Common myeloid progenitor, CD34-positive (primary cell): ENCODE measurements at regions not wholly inside any gene's neighbourhood (a gene's known extent, or its start where the extent isn't known, plus 50 kb on each side); places are given as distances from the start of the nearest gene placed in this dataset.
"Not testable (repeated sequence)": the region's sequence is repeated elsewhere in the genome, so short reads cannot be mapped to it uniquely, and the experiment has no call there.

Source experiments
- CTCF ChIA-PET: fragments of 350-600 bp; sonication (Branson Sonifier 250); formaldehyde crosslinking; loops from one replicate; lab custom pipeline; 2021; ENCODE audit warnings: antibody characterized with exemption; lab: Charles Lee
- POLR2A ChIA-PET: fragments of 350-600 bp; sonication (Branson Sonifier 250); formaldehyde crosslinking; loops from one replicate; lab custom pipeline; 2021; ENCODE audit warnings: antibody characterized with exemption; lab: Charles Lee
- DNase-seq, 3 donors: peaks; one replicate each; pipeline versions ENCODE4 v3.0.0 to v3.0.0-alpha.2; 2013
- H3K27ac ChIP-seq, 2 experiments: 1 replicate in 1 of 2; 2 replicates in 1 of 2; pipeline ENCODE4 v1.7.0; 2013; ENCODE audit warnings: inconsistent platforms in 2 of 2, low read length in 2 of 2, mild to moderate bottlenecking in 2 of 2, low read depth in 1 of 2, moderate library complexity in 1 of 2; ENCODE audit not compliant: severe bottlenecking in 2 of 2, insufficient read depth in 1 of 2, poor library complexity in 1 of 2
- H3K27me3 ChIP-seq, 5 experiments: replicated peaks in 2 of 5; 1 replicate in 3 of 5; 2 replicates in 2 of 5; pipeline versions ENCODE4 v1.6.1 to v1.7.0; 2013; ENCODE audit warnings: low read length in 4 of 5, mild to moderate bottlenecking in 2 of 5, moderate library complexity in 2 of 5, inconsistent platforms in 1 of 5; ENCODE audit not compliant: insufficient read depth in 5 of 5, control insufficient read depth in 4 of 5
- H3K36me3 ChIP-seq, 4 experiments: 1 replicate in 2 of 4; 2 replicates in 2 of 4; pipeline versions ENCODE4 v1.6.1 to v1.7.0; 2013; ENCODE audit warnings: low read length in 3 of 4, control low read depth in 1 of 4, mild to moderate bottlenecking in 1 of 4; ENCODE audit not compliant: control insufficient read depth in 4 of 4, insufficient read depth in 4 of 4
- H3K4me1 ChIP-seq, 4 experiments: 1 replicate in 3 of 4; 2 replicates in 1 of 4; pipeline versions ENCODE4 v1.6.1 to v1.7.1; 2013; ENCODE audit warnings: low read length in 3 of 4, mild to moderate bottlenecking in 3 of 4, control low read depth in 1 of 4, inconsistent platforms in 1 of 4, moderate library complexity in 1 of 4; ENCODE audit not compliant: control insufficient read depth in 4 of 4, insufficient read depth in 4 of 4; ENCODE audit errors: control extremely low read depth in 1 of 4
- H3K4me3 ChIP-seq, 7 experiments: 1 replicate in 4 of 7; 2 replicates in 3 of 7; pipeline versions ENCODE4 v1.5.1 to v1.7.0; 2013; ENCODE audit warnings: mild to moderate bottlenecking in 7 of 7, low read length in 6 of 7, moderate library complexity in 6 of 7, inconsistent platforms in 2 of 7, low read depth in 2 of 7, control low read depth in 1 of 7; ENCODE audit not compliant: insufficient read depth in 4 of 7, control insufficient read depth in 1 of 7; ENCODE audit errors: extremely low read depth in 1 of 7
- H3K9me3 ChIP-seq, 5 experiments: 1 replicate in 4 of 5; 2 replicates in 1 of 5; pipeline versions ENCODE4 v1.6.1 to v1.7.1; 2013; ENCODE audit warnings: low read length in 4 of 5, mild to moderate bottlenecking in 2 of 5, inconsistent platforms in 1 of 5, low read depth in 1 of 5, moderate library complexity in 1 of 5; ENCODE audit not compliant: control insufficient read depth in 4 of 5, insufficient read depth in 2 of 5; ENCODE audit errors: control extremely low read depth in 1 of 5
- WGBS: methylation state at CpG from one replicate; pipeline ENCODE4 v1.1.5; 2013; ENCODE audit not compliant: insufficient coverage; 5-methylcytosine and 5-hydroxymethylcytosine counted together

DNA sequence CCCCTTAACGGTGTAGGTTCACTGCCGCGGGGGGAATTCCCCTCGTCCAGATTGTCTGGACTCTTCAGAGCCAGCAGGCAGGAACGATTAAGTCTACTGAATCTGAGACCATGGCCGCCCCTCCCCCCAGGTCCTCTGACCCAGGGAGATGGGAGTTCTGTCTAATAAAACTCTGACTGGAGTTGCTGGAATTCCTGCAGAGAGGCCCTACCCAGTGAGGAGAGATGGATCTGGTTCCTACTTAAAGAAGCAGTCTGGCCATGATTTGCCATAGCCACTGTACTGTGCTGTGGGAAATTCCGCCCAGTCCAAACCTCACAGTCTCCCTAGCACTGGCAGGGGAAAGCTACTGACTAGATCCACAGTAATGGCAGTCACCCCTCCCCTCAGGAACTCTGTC is 237.7 kb upstream of the RASA1 start:
- ChIA-PET CTCF (interaction anchor here (0.8 kb wide), 1 partner anchor 17 kb away, joined by 4 read pairs; no protein-coding TSS in a partner anchor), POLR2A (no interaction called here)
- no peaks in the 10 kb centered on the region for H3K27me3 ChIP-seq
- no peak overlapping the region for H3K4me3 ChIP-seq
- 97% methylated on average over 4 of the region's 7 CpGs for WGBS
- peaks cover 0 to 4% (median 0%) of the 10 kb centered on the region in 5 experiments for H3K9me3 ChIP-seq
- H3K4me1 ChIP-seq = no peaks in the 10 kb centered on the region
- no peak for DNase-seq
- H3K27ac ChIP-seq = no peak overlapping the region
- H3K36me3 ChIP-seq = no peaks in the 10 kb centered on the region

- CTCF ChIA-PET = interaction anchor here (0.8 kb wide), 1 partner anchor 18 kb away, joined by 4 read pairs; no protein-coding TSS in a partner anchor
- no peaks in the 10 kb centered on the region for H3K27me3 ChIP-seq
- POLR2A ChIA-PET = interaction anchor here (0.6 kb wide), 1 partner anchor 373 kb away, joined by 3 read pairs; no protein-coding TSS in a partner anchor
- H3K4me1 ChIP-seq = no peaks in the 10 kb centered on the region
- WGBS = 80% methylated on average over 1 of the region's 7 CpGs
- H3K27ac ChIP-seq = no peak overlapping the region
- no peak overlapping the region for H3K4me3 ChIP-seq
- H3K36me3 ChIP-seq = no peaks in the 10 kb centered on the region
- H3K9me3 ChIP-seq = peaks cover 0 to 4% (median 0%) of the 10 kb centered on the region in 5 experiments
- DNase-seq = no peak
Observed at GRCh38 chr5:87030699-87031098, 237.0 kb upstream of the RASA1 start.

DNA sequence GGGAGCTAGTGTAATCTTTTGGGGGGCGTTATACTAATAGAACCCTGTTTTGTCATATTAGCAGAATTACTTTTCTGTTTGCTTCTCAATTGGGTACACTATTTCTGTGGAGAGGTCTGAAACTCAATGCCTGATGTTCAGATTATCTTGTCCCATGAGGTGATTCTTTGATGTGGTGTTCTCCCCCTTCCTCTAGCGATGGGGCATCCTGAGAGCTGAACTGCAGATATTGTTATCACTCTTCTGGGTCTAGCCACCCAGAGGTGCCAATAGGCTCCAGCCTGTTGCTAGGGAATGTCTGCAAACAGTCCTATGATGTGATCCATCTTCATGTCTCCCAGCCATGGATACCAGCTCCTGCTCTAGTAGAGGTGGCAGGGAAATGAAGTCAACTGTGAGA is 233.1 kb upstream of the RASA1 start:
- DNase-seq = no peak
- Histone ChIP-seq H3K9me3 (peaks cover 0 to 4% (median 0%) of the 10 kb centered on the region in 5 experiments), H3K27ac (no peak overlapping the region), H3K27me3 (no peaks in the 10 kb centered on the region), H3K4me1 (no peaks in the 10 kb centered on the region), H3K4me3 (no peak overlapping the region), H3K36me3 (no peaks in the 10 kb centered on the region)
- POLR2A ChIA-PET = no interaction called here
- WGBS = 86% methylated on average over 1 of the region's 2 CpGs
- CTCF ChIA-PET = interaction anchor here (1.5 kb wide), 1 partner anchor 21 kb away, joined by 5 read pairs; no protein-coding TSS in a partner anchor

GRCh38 chr5:87042554-87042953 is 225.1 kb upstream of the RASA1 start:
- H3K27me3 ChIP-seq = no peaks in the 10 kb centered on the region
- H3K4me1 ChIP-seq = no peaks in the 10 kb centered on the region
- 97% methylated on average over 7 of the region's 7 CpGs for WGBS
- DNase-seq = no peak
- no peak overlapping the region for H3K27ac ChIP-seq
- no peaks in the 10 kb centered on the region for H3K36me3 ChIP-seq
- no peak overlapping the region for H3K4me3 ChIP-seq
- CTCF ChIA-PET = no interaction called here
- peaks cover 0 to 4% (median 0%) of the 10 kb centered on the region in 5 experiments for H3K9me3 ChIP-seq
- POLR2A ChIA-PET = no interaction called here

- POLR2A ChIA-PET = no interaction called here
- H3K4me1 ChIP-seq = no peaks in the 10 kb centered on the region
- H3K4me3 ChIP-seq = no peak overlapping the region
- peak in 1 of 3 donors; percentile 3 for DNase-seq
- CTCF ChIA-PET = no interaction called here
- H3K9me3 ChIP-seq = peaks cover 0 to 27% (median 6%) of the 10 kb centered on the region in 5 experiments
- no peaks in the 10 kb centered on the region for H3K27me3 ChIP-seq
- WGBS = 100% methylated on average over 1 of the region's 1 CpG
- H3K36me3 ChIP-seq = no peaks in the 10 kb centered on the region
- H3K27ac ChIP-seq = no peak overlapping the region
Observed at GRCh38 chr5:87048156-87048555, 219.5 kb upstream of the RASA1 start.

GRCh38 chr5:87049012-87049411 is 218.7 kb upstream of the RASA1 start:
- H3K4me1 ChIP-seq, H3K27ac ChIP-seq, POLR2A ChIA-PET, CTCF ChIA-PET, H3K27me3 ChIP-seq, H3K36me3 ChIP-seq, H3K4me3 ChIP-seq: not testable (repeated sequence)
- H3K9me3 ChIP-seq = peaks cover 0 to 27% (median 6%) of the 10 kb centered on the region in 5 experiments
- peak in 1 of 3 donors; percentile 9 for DNase-seq
- 93% methylated on average over 4 of the region's 6 CpGs for WGBS

DNA sequence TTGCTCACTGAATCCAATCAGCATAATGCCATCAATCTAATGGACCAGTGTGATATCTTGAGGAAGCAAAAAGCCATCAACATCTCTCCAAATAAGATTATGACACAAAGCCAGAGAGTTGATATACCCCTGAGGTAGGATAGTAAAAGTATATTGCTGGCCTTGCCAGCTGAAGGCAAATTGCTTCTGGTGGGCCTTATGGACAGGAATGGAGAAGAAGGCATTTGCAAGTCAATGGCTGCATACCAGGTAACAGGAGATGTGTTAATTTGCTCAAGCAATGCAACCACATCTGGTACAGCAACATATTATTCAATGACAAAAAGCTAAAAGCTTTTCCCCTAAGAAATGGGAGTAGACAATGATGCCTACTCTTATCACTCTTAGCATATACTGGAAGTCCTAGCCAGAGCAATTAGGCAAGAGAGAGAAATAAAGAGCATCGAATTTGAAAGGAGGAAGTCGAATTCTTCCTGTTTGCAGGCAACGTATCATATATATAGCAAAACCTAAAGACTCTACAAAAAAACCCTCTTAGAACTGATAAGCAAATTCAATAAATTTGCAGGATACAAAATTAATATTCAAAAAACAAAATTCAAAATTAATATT is 216.1 kb upstream of the RASA1 start:
- Histone ChIP-seq H3K4me3 (no peak overlapping the region), H3K27me3 (no peaks in the 10 kb centered on the region), H3K9me3 (peaks cover 0 to 23% (median 6%) of the 10 kb centered on the region in 5 experiments), H3K27ac (no peak overlapping the region), H3K4me1 (no peaks in the 10 kb centered on the region), H3K36me3 (no peaks in the 10 kb centered on the region)
- DNase-seq = no peak
- CTCF ChIA-PET = no interaction called here
- 0% methylated on average over 1 of the region's 3 CpGs for WGBS
- POLR2A ChIA-PET = no interaction called here
